ENCODE measurements at regions not wholly inside any gene's neighbourhood (a gene's known extent, or its start where the extent isn't known, plus 50 kb on each side); places are given as distances from the start of the nearest gene placed in this dataset.

- no peaks in the 10 kb centered on the region for H3K9me2 ChIP-seq (replicated peaks; ENCODE audit: low read length)
- no peaks in the 10 kb centered on the region for H3K4me1 ChIP-seq (ENCODE audit: insufficient read depth, low read length)
- no peaks in the 10 kb centered on the region for H4K20me1 ChIP-seq (ENCODE audit: low read length)
- H3K4me3 ChIP-seq (ENCODE audit: low read length): no peak overlapping the region
- no peaks in the 10 kb centered on the region for H3K79me2 ChIP-seq (ENCODE audit: low read length)
- H3K36me3 ChIP-seq (ENCODE audit: low read depth, low read length): no peaks in the 10 kb centered on the region
- intact Hi-C loops (cut with micrococcal nuclease): no loop called here
- no peak overlapping the region for H2AFZ ChIP-seq (ENCODE audit: low read length)
- DNase-seq (no peak), ATAC-seq (no peak)
- H3K27ac ChIP-seq (ENCODE audit: low read length): no peak overlapping the region
- TF ChIP-seq EZH2phosphoT487 (IDR thresholded peaks at IDR 0.05; ENCODE audit: borderline replicate concordance, low read length) (no peak), EZH2 (IDR thresholded peaks at IDR 0.05; ENCODE audit: low read length, unreplicated experiment) (no peak), CTCF (conservative IDR thresholded peaks at IDR 0.05; ENCODE audit: low read depth, low read length) (no peak)
- no peaks in the 10 kb centered on the region for H3F3A ChIP-seq (ENCODE audit: low read length, unreplicated experiment)
- no peak overlapping the region for H3K9ac ChIP-seq (ENCODE audit: low read length)
- CTCF ChIA-PET: no interaction called here
- H3K27me3 ChIP-seq (ENCODE audit: low read length): no peaks in the 10 kb centered on the region
- no peaks in the 10 kb centered on the region for H3K9me3 ChIP-seq (ENCODE audit: low read length)
- POLR2A ChIA-PET (ENCODE audit: unreplicated experiment): no interaction called here
- no TSS peak for BruUV-seq (replicated peaks)
- no peak overlapping the region for H3K4me2 ChIP-seq (ENCODE audit: low read length)
Observed at GRCh38 chr6:165963750-165964149, 203.9 kb downstream of the TBXT start.

- ChIA-PET CTCF (no interaction called here), POLR2A (ENCODE audit: unreplicated experiment) (no interaction called here)
- Histone ChIP-seq H3K9ac (ENCODE audit: low read length) (no peak overlapping the region), H3K4me2 (ENCODE audit: low read length) (no peak overlapping the region), H3K27me3 (ENCODE audit: low read length) (0 out of 2 replicates have a peak, but pooled peaks cover 4% of the 10 kb centered on the region), H3F3A (ENCODE audit: low read length, unreplicated experiment) (no peaks in the 10 kb centered on the region), H3K79me2 (ENCODE audit: low read length) (no peaks in the 10 kb centered on the region), H3K9me3 (ENCODE audit: low read length) (no peaks in the 10 kb centered on the region), H3K27ac (ENCODE audit: low read length) (no peak overlapping the region), H3K9me2 (replicated peaks; ENCODE audit: low read length) (no peaks in the 10 kb centered on the region), H3K4me3 (ENCODE audit: low read length) (no peak overlapping the region), H3K36me3 (ENCODE audit: low read depth, low read length) (no peaks in the 10 kb centered on the region), H3K4me1 (ENCODE audit: insufficient read depth, low read length) (no peaks in the 10 kb centered on the region), H2AFZ (ENCODE audit: low read length) (no peak overlapping the region), H4K20me1 (ENCODE audit: low read length) (no peaks in the 10 kb centered on the region)
- ATAC-seq (no peak), DNase-seq (no peak)
- TF ChIP-seq EZH2 (IDR thresholded peaks at IDR 0.05; ENCODE audit: low read length, unreplicated experiment): no peak
- no peak for TF ChIP-seq CTCF (conservative IDR thresholded peaks at IDR 0.05; ENCODE audit: low read depth, low read length)
- no peak for TF ChIP-seq EZH2phosphoT487 (IDR thresholded peaks at IDR 0.05; ENCODE audit: borderline replicate concordance, low read length)
- intact Hi-C loops (cut with micrococcal nuclease): no loop called here
- BruUV-seq (replicated peaks): no TSS peak
Observed at GRCh38 chr6:165962366-165962765, 205.3 kb downstream of the TBXT start.

GRCh38 chr6:165961233-165961632 is 206.4 kb downstream of the TBXT start:
- Histone ChIP-seq H3K4me3 (ENCODE audit: low read length) (no peak overlapping the region), H3K36me3 (ENCODE audit: low read depth, low read length) (no peaks in the 10 kb centered on the region), H3F3A (ENCODE audit: low read length, unreplicated experiment) (no peaks in the 10 kb centered on the region), H3K4me1 (ENCODE audit: insufficient read depth, low read length) (no peaks in the 10 kb centered on the region), H3K9ac (ENCODE audit: low read length) (no peak overlapping the region), H3K9me2 (replicated peaks; ENCODE audit: low read length) (no peaks in the 10 kb centered on the region), H3K9me3 (ENCODE audit: low read length) (no peaks in the 10 kb centered on the region), H3K27ac (ENCODE audit: low read length) (no peak overlapping the region), H2AFZ (ENCODE audit: low read length) (no peak overlapping the region), H3K79me2 (ENCODE audit: low read length) (no peaks in the 10 kb centered on the region), H4K20me1 (ENCODE audit: low read length) (no peaks in the 10 kb centered on the region), H3K4me2 (ENCODE audit: low read length) (no peak overlapping the region), H3K27me3 (ENCODE audit: low read length) (0 out of 2 replicates have a peak, but pooled peaks cover 4% of the 10 kb centered on the region)
- ChIA-PET CTCF (no interaction called here), POLR2A (ENCODE audit: unreplicated experiment) (no interaction called here)
- TF ChIP-seq EZH2 (IDR thresholded peaks at IDR 0.05; ENCODE audit: low read length, unreplicated experiment) (no peak), EZH2phosphoT487 (IDR thresholded peaks at IDR 0.05; ENCODE audit: borderline replicate concordance, low read length) (no peak), CTCF (conservative IDR thresholded peaks at IDR 0.05; ENCODE audit: low read depth, low read length) (no peak)
- intact Hi-C loops (cut with micrococcal nuclease): no loop called here
- BruUV-seq (replicated peaks): no TSS peak
- DNase-seq: no peak
- no peak for ATAC-seq
